ENCODE measurements at regions not wholly inside any gene's neighbourhood (a gene's known extent, or its start where the extent isn't known, plus 50 kb on each side); places are given as distances from the start of the nearest gene placed in this dataset.

- no peak for ATAC-seq
- TF ChIP-seq SNAI2 (CRISPR knock-in tag; IDR thresholded peaks at IDR 0.05) (no peak), RARB (CRISPR knock-in tag; IDR thresholded peaks at IDR 0.05) (no peak), ZNF565 (CRISPR knock-in tag; conservative IDR thresholded peaks at IDR 0.05; ENCODE audit: low read depth) (no peak), POU6F1 (CRISPR knock-in tag; IDR thresholded peaks at IDR 0.05; ENCODE audit: borderline replicate concordance, low read depth) (no peak), ZFP3 (CRISPR knock-in tag; IDR thresholded peaks at IDR 0.05) (no peak), OSR1 (CRISPR knock-in tag; IDR thresholded peaks at IDR 0.05) (no peak), ARNTL (CRISPR knock-in tag; IDR thresholded peaks at IDR 0.05; ENCODE audit: borderline replicate concordance, low read depth) (no peak), GLIS3 (CRISPR knock-in tag; IDR thresholded peaks at IDR 0.05) (no peak), PPARA (CRISPR knock-in tag; IDR thresholded peaks at IDR 0.05; ENCODE audit: borderline replicate concordance) (no peak), TOX (CRISPR knock-in tag; IDR thresholded peaks at IDR 0.05; ENCODE audit: borderline replicate concordance) (no peak), ISL1 (CRISPR knock-in tag; IDR thresholded peaks at IDR 0.05) (no peak)
- TF ChIP-seq, protein P1, sequence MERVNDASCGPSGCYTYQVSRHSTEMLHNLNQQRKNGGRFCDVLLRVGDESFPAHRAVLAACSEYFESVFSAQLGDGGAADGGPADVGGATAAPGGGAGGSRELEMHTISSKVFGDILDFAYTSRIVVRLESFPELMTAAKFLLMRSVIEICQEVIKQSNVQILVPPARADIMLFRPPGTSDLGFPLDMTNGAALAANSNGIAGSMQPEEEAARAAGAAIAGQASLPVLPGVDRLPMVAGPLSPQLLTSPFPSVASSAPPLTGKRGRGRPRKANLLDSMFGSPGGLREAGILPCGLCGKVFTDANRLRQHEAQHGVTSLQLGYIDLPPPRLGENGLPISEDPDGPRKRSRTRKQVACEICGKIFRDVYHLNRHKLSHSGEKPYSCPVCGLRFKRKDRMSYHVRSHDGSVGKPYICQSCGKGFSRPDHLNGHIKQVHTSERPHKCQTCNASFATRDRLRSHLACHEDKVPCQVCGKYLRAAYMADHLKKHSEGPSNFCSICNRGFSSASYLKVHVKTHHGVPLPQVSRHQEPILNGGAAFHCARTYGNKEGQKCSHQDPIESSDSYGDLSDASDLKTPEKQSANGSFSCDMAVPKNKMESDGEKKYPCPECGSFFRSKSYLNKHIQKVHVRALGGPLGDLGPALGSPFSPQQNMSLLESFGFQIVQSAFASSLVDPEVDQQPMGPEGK (CRISPR knock-in tag; IDR thresholded peaks at IDR 0.05; ENCODE audit: borderline replicate concordance) = no peak
These were observed 260.1 kb downstream of the C1orf94 start for GRCh38 chr1:34436836-34437235.

DNA sequence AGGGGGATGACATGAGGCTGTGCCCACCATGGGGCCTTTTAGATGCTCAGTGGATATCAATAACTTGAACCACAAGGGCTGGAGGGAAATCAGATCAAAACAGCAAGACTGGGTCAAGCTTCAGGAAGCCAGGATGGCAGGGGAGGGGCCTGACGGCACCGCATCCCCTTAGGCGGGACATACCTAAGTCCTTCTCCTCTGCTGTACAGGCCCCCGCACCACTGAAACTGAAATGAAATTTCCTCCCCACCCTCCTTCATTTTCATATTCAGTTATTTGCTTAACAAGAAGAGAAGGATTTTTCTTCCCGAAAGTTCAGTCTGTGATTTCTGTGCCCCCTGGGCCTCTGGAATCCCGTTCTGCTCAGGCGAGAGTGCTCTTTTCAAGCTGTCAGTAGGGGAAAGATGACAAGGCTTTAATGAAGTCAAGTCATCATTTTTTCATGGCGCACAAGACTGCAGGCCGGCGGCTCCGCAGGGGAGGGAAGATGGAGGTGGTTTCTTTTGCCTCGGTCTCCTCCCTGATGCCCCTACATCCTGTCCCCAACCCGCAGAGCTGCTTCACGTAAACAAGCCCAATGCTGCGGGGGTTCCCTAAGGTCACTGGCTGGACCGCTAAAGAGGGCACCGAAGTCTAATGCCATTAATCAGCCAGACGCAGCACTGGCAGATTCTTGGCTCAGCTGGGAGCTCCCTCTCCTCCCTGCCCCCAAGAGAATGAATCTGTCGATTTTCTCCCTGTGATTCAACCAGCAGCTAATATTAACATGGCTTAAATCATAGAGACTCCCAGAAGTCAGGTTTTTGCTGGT lies 264.8 kb downstream of the C1orf94 start:
- no peak for ATAC-seq
- TF ChIP-seq ZNF565 (CRISPR knock-in tag; conservative IDR thresholded peaks at IDR 0.05; ENCODE audit: low read depth) (no peak), POU6F1 (CRISPR knock-in tag; IDR thresholded peaks at IDR 0.05; ENCODE audit: borderline replicate concordance, low read depth) (no peak), CSDC2 (CRISPR knock-in tag; IDR thresholded peaks at IDR 0.05) (no peak), GLIS3 (CRISPR knock-in tag; IDR thresholded peaks at IDR 0.05) (no peak), ESRRG (CRISPR knock-in tag; IDR thresholded peaks at IDR 0.05) (no peak), ZC3H10 (CRISPR knock-in tag; IDR thresholded peaks at IDR 0.05) (no peak), BACH2 (CRISPR knock-in tag; IDR thresholded peaks at IDR 0.05; ENCODE audit: borderline replicate concordance) (no peak), TCF4 (CRISPR knock-in tag; IDR thresholded peaks at IDR 0.05; ENCODE audit: borderline replicate concordance) (no peak), SNAI2 (CRISPR knock-in tag; IDR thresholded peaks at IDR 0.05) (no peak), ZNF70 (CRISPR knock-in tag; IDR thresholded peaks at IDR 0.05) (no peak), OSR1 (CRISPR knock-in tag; IDR thresholded peaks at IDR 0.05) (no peak), ZNF8 (CRISPR knock-in tag; IDR thresholded peaks at IDR 0.05) (no peak), ARNTL (CRISPR knock-in tag; IDR thresholded peaks at IDR 0.05; ENCODE audit: borderline replicate concordance, low read depth) (no peak)
- TF ChIP-seq, protein P2, sequence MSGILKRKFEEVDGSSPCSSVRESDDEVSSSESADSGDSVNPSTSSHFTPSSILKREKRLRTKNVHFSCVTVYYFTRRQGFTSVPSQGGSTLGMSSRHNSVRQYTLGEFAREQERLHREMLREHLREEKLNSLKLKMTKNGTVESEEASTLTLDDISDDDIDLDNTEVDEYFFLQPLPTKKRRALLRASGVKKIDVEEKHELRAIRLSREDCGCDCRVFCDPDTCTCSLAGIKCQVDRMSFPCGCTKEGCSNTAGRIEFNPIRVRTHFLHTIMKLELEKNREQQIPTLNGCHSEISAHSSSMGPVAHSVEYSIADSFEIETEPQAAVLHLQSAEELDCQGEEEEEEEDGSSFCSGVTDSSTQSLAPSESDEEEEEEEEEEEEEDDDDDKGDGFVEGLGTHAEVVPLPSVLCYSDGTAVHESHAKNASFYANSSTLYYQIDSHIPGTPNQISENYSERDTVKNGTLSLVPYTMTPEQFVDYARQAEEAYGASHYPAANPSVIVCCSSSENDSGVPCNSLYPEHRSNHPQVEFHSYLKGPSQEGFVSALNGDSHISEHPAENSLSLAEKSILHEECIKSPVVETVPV (CRISPR knock-in tag; IDR thresholded peaks at IDR 0.05) = no peak
- TF ChIP-seq, protein P3, sequence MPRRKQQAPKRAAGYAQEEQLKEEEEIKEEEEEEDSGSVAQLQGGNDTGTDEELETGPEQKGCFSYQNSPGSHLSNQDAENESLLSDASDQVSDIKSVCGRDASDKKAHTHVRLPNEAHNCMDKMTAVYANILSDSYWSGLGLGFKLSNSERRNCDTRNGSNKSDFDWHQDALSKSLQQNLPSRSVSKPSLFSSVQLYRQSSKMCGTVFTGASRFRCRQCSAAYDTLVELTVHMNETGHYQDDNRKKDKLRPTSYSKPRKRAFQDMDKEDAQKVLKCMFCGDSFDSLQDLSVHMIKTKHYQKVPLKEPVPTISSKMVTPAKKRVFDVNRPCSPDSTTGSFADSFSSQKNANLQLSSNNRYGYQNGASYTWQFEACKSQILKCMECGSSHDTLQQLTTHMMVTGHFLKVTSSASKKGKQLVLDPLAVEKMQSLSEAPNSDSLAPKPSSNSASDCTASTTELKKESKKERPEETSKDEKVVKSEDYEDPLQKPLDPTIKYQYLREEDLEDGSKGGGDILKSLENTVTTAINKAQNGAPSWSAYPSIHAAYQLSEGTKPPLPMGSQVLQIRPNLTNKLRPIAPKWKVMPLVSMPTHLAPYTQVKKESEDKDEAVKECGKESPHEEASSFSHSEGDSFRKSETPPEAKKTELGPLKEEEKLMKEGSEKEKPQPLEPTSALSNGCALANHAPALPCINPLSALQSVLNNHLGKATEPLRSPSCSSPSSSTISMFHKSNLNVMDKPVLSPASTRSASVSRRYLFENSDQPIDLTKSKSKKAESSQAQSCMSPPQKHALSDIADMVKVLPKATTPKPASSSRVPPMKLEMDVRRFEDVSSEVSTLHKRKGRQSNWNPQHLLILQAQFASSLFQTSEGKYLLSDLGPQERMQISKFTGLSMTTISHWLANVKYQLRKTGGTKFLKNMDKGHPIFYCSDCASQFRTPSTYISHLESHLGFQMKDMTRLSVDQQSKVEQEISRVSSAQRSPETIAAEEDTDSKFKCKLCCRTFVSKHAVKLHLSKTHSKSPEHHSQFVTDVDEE (CRISPR knock-in tag; IDR thresholded peaks at IDR 0.05) = no peak
